ENCODE measurements at regions not wholly inside any gene's neighbourhood (a gene's known extent, or its start where the extent isn't known, plus 50 kb on each side); places are given as distances from the start of the nearest gene placed in this dataset.

DNA sequence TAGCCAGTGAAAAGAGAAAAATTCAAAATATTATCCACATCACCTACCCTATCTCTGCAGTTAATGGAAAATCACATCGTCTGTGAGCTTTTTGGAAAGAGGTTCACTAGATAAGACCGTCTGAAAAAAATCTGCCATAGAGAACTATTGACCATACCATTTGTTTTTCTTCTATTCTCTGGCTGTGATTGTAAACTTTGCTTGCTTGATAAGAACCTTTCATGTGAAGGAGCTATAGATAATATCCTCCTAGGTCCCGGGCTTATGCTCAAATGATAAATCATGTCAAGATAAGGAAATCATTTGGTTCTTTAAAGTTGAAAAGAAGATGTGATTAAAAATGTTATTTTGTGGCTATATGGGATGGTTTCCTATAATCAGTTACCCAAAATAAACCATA is 369.9 kb downstream of the SIPA1L2 start:
- no peak overlapping the region for H3K56ac ChIP-seq (replicated peaks; ENCODE audit: insufficient read length, low read depth, low read length)
- H3K23me2 ChIP-seq (ENCODE audit: low read depth, low read length) = 0 out of 2 replicates have a peak, but pooled peaks cover 2% of the 10 kb centered on the region
- no peak overlapping the region for H3K23ac ChIP-seq (ENCODE audit: insufficient read length)
- WGBS, 2 experiments (ENCODE audit: extremely low coverage in 1 of 2, insufficient coverage in 1 of 2, insufficient read length in 1 of 2, insufficient replicate concordance in 2 of 2, low coverage in 1 of 2, low lambda C conversion rate in 2 of 2, missing lambda C conversion rate in 1 of 2) = 83% methylated on average over 3 of the region's 3 CpGs; no CpG with 5 or more reads in 1 of the 2 experiments
- H3K27me3 ChIP-seq (replicated peaks in 1 of 4; ENCODE audit: control insufficient read depth in 3 of 4, extremely low read depth in 1 of 4, insufficient read depth in 3 of 4, low read length in 3 of 4) = peaks cover under 1 to 12% (median 4%) of the 10 kb centered on the region in 4 experiments; a peak in 5 of 7 replicates
- peaks cover 0 to 7% (median 3%) of the 10 kb centered on the region in 4 experiments; a peak in 2 of 7 replicates for H3K4me1 ChIP-seq (replicated peaks in 1 of 4; ENCODE audit: control insufficient read depth in 3 of 4, insufficient read depth in 4 of 4, low read length in 3 of 4)
- no peak overlapping the region for H4K8ac ChIP-seq (ENCODE audit: extremely low read depth, insufficient read depth, low read length)
- H3K9me3 ChIP-seq (ENCODE audit: insufficient read depth in 2 of 2, low read depth in 1 of 2, low read length in 1 of 2) = no peaks in the 10 kb centered on the region
- H4K5ac ChIP-seq (ENCODE audit: insufficient read length, low read depth, low read length) = no peak overlapping the region
- no peak overlapping the region for H3K4me2 ChIP-seq (ENCODE audit: insufficient read depth in 1 of 2, low read depth in 2 of 2, low read length in 2 of 2)
- no peak overlapping the region for H2AK5ac ChIP-seq (ENCODE audit: low read depth, low read length)
- no peak overlapping the region for H2BK120ac ChIP-seq (replicated peaks; ENCODE audit: low read depth, low read length)
- CTCF ChIA-PET (ENCODE audit: partially characterized antibody) = interaction anchor here (0.9 to 1.1 kb wide), 3 partner anchors 9 to 14 kb away, joined by 3 read pairs; no protein-coding TSS in a partner anchor
- H3K9ac ChIP-seq (replicated peaks in 1 of 4; ENCODE audit: extremely low read depth in 1 of 4, low read depth in 3 of 4, low read length in 3 of 4) = no peak overlapping the region
- peaks cover 0 to 2% of the 10 kb centered on the region in 2 experiments for H4K20me1 ChIP-seq (replicated peaks in 1 of 2; ENCODE audit: control insufficient read depth in 1 of 2, insufficient read depth in 2 of 2, low read length in 2 of 2)
- no peak overlapping the region for H2AFZ ChIP-seq (ENCODE audit: low read length)
- no peak overlapping the region for H2BK15ac ChIP-seq (ENCODE audit: low read length)
- H4K91ac ChIP-seq (replicated peaks; ENCODE audit: insufficient read length, low read length) = no peak overlapping the region
- no peak overlapping the region for H3K14ac ChIP-seq (ENCODE audit: insufficient read length)
- H3K79me1 ChIP-seq (ENCODE audit: low read depth, low read length) = no peaks in the 10 kb centered on the region
- no peak overlapping the region for H3K4ac ChIP-seq (replicated peaks; ENCODE audit: insufficient read length, low read depth, low read length)
- no peak for TF ChIP-seq TAF7 (optimal IDR thresholded peaks at IDR 0.05; ENCODE audit: borderline replicate concordance, low read depth, low read length)
- TF ChIP-seq EP300 (IDR thresholded peaks at IDR 0.05; ENCODE audit: borderline replicate concordance in 1 of 2, low read depth in 2 of 2, low read length in 2 of 2) = no peak
- no peak for TF ChIP-seq SIRT6 (IDR thresholded peaks at IDR 0.05; ENCODE audit: low read length)
- TF ChIP-seq SUZ12 (IDR thresholded peaks at IDR 0.05; ENCODE audit: low read length) = no peak
- no peak overlapping the region for H3K4me3 ChIP-seq (ENCODE audit: extremely low read depth in 1 of 4, insufficient read depth in 2 of 4, low read depth in 3 of 4, low read length in 4 of 4)
- no peaks in the 10 kb centered on the region; a peak in 1 of 8 replicates for H3K36me3 ChIP-seq (ENCODE audit: control insufficient read depth in 2 of 4, insufficient read depth in 4 of 4, low read length in 3 of 4)
- no peak overlapping the region for H3K18ac ChIP-seq (ENCODE audit: extremely low read depth, low read length)
- H2BK12ac ChIP-seq (ENCODE audit: low read depth, low read length) = no peak overlapping the region
- FAIRE-seq = no peak
- H3K27ac ChIP-seq (ENCODE audit: low read depth, low read length) = no peak overlapping the region
- H2BK5ac ChIP-seq (ENCODE audit: low read depth, low read length) = no peak overlapping the region
- H3K79me2 ChIP-seq (ENCODE audit: control insufficient read depth in 1 of 2, insufficient read depth in 2 of 2, low read length in 2 of 2) = no peaks in the 10 kb centered on the region
- DNase-seq (ENCODE audit: low read depth in 1 of 2, low spot score in 2 of 2) = no peak
- POLR2A ChIA-PET (ENCODE audit: partially characterized antibody) = no interaction called here
- no peak overlapping the region for H2BK20ac ChIP-seq (ENCODE audit: low read length)

Measured in H1 (cell line).